SK-N-SH (cell line): ENCODE measurements at regions not wholly inside any gene's neighbourhood (a gene's known extent, or its start where the extent isn't known, plus 50 kb on each side); places are given as distances from the start of the nearest gene placed in this dataset.

Experiments used
- CTCF ChIA-PET: fragments of 300-600, 350-600 bp; formaldehyde crosslinking; extraction: SDS; loops from one replicate; lab custom pipeline; 2021; lab: Yijun Ruan, JAX
- POLR2A ChIA-PET: fragments of 350-600 bp; sonication (Branson Sonifier 250); formaldehyde crosslinking; extraction: SDS; loops from one replicate; lab custom pipeline; 2020; ENCODE audit warnings: antibody characterized with exemption, inconsistent platforms; lab: Yijun Ruan, JAX
- DNase-seq: peaks from one replicate; pipeline ENCODE4 v3.0.0; 2012
- H2AFZ ChIP-seq: fragments of 200-600 bp; sonication (generic); 2 replicates; pipeline ENCODE4 v1.8.1; 2016; ENCODE audit warnings: antibody characterized with exemption, mild to moderate bottlenecking, low read depth
- H3F3A ChIP-seq: fragments of 200-600 bp; sonication (generic); replicated peaks from 2 replicates; pipeline ENCODE3; 2016; ENCODE audit warnings: antibody characterized with exemption, mild to moderate bottlenecking; ENCODE audit not compliant: insufficient read depth
- H3K27ac ChIP-seq, 2 experiments: fragments of 200-500 bp in 1 of 2; fragments of 200-600 bp in 1 of 2; sonication (Bioruptor generic) in 1 of 2; sonication (generic), shearing (Covaris generic) in 1 of 2; 2 replicates each; pipeline versions ENCODE4 v1.5.1 to v1.6.1; 2014 to 2016; ENCODE audit warnings: low read depth in 2 of 2, inconsistent platforms in 1 of 2, low read length in 1 of 2, mild to moderate bottlenecking in 1 of 2, mixed read lengths in 1 of 2
- H3K27me3 ChIP-seq: fragments of 200-600 bp; sonication (generic), shearing (Covaris generic); 2 replicates; pipeline ENCODE4 v1.6.1; 2016; ENCODE audit warnings: mixed run types; ENCODE audit not compliant: insufficient read depth
- H3K36me3 ChIP-seq, 2 experiments: fragments of 200-500 bp in 1 of 2; fragments of 200-600 bp in 1 of 2; sonication (Bioruptor generic) in 1 of 2; sonication (generic) in 1 of 2; replicated peaks in 1 of 2; 2 replicates each; pipeline versions ENCODE3 to v1.5.1; 2014 to 2016; ENCODE audit warnings: low read length in 1 of 2, mild to moderate bottlenecking in 1 of 2; ENCODE audit not compliant: insufficient read depth in 2 of 2, control insufficient read depth in 1 of 2
- H3K4me1 ChIP-seq, 2 experiments: fragments of 200-500 bp in 1 of 2; fragments of 200-600 bp in 1 of 2; sonication (Bioruptor generic) in 1 of 2; sonication (generic), shearing (Covaris generic) in 1 of 2; 2 replicates each; pipeline versions ENCODE4 v1.5.1 to v1.6.1; 2014 to 2016; ENCODE audit warnings: low read depth in 1 of 2, low read length in 1 of 2, mixed run types in 1 of 2; ENCODE audit not compliant: insufficient read depth in 2 of 2, control insufficient read depth in 1 of 2
- H3K4me2 ChIP-seq: fragments of 200-600 bp; sonication (generic), shearing (Covaris generic); 2 replicates; pipeline ENCODE4 v1.6.1; 2017; ENCODE audit warnings: mixed run types
- H3K4me3 ChIP-seq, 2 experiments: fragments of 200-500 bp in 1 of 2; fragments of 200-600 bp in 1 of 2; sonication (Bioruptor generic) in 1 of 2; sonication (generic), shearing (Covaris generic) in 1 of 2; 2 replicates each; pipeline versions ENCODE4 v1.5.1 to v1.8.1; 2014 to 2016; ENCODE audit warnings: low read depth in 2 of 2, inconsistent platforms in 1 of 2, low read length in 1 of 2, mild to moderate bottlenecking in 1 of 2, mixed read lengths in 1 of 2, moderate library complexity in 1 of 2
- H3K79me2 ChIP-seq: fragments of 200-600 bp; sonication (generic); 2 replicates; pipeline ENCODE4 v1.8.1; 2017; ENCODE audit warnings: mild to moderate bottlenecking; ENCODE audit not compliant: insufficient read depth
- H3K9ac ChIP-seq: fragments of 200-600 bp; sonication (generic); 2 replicates; pipeline ENCODE4 v1.6.1; 2017; ENCODE audit warnings: mixed run types
- H3K9me2 ChIP-seq: fragments of 200-600 bp; sonication (generic); 2 replicates; pipeline ENCODE4 v1.6.1; 2017; ENCODE audit warnings: mixed run types
- H3K9me3 ChIP-seq: fragments of 200-600 bp; sonication (generic); 2 replicates; pipeline ENCODE4 v1.6.1; 2017; ENCODE audit warnings: mixed run types, mild to moderate bottlenecking, moderate library complexity
- H4K20me1 ChIP-seq: fragments of 200-600 bp; sonication (generic); 2 replicates; pipeline ENCODE4 v1.6.1; 2017; ENCODE audit warnings: mild to moderate bottlenecking, mixed run types; ENCODE audit not compliant: insufficient read depth
- CHD2 ChIP-seq: fragments of 150-350 bp; IDR thresholded peaks from 2 replicates; pipeline ENCODE4 v1.6.1; 2018; ENCODE audit warnings: low read length; ENCODE audit not compliant: partially characterized antibody
- ELF1 ChIP-seq: IDR thresholded peaks from 2 replicates; pipeline ENCODE4 v1.4.0; 2012
- FOXM1 ChIP-seq: IDR thresholded peaks from 2 replicates; pipeline ENCODE4 v1.4.0; 2012; ENCODE audit warnings: low read depth, mild to moderate bottlenecking
- GATA2 ChIP-seq: sonication (generic); formaldehyde crosslinking; IDR thresholded peaks from 2 replicates; pipeline ENCODE4 v1.5.0; 2020; ENCODE audit warnings: mild to moderate bottlenecking, missing genetic modification reagents
- MEF2A ChIP-seq: IDR thresholded peaks from 2 replicates; pipeline ENCODE4 v1.4.0; 2012; ENCODE audit warnings: low read depth, borderline replicate concordance
- MXI1 ChIP-seq: IDR thresholded peaks from 2 replicates; pipeline ENCODE4 v1.6.1; 2012; ENCODE audit warnings: mild to moderate bottlenecking, low read depth, low read length, improper control_type of control experiment
- NFIC ChIP-seq: IDR thresholded peaks from 2 replicates; pipeline ENCODE4 v1.4.0; 2012; ENCODE audit warnings: borderline replicate concordance
- NRF1 ChIP-seq: IDR thresholded peaks from 2 replicates; pipeline ENCODE4 v1.6.1; 2012; ENCODE audit warnings: low read depth, mild to moderate bottlenecking, low read length
- RAD21 ChIP-seq: IDR thresholded peaks from 2 replicates; pipeline ENCODE4 v1.6.1; 2012; ENCODE audit warnings: mild to moderate bottlenecking, low read length
- RCOR1 ChIP-seq: fragments of 150-350 bp; IDR thresholded peaks from 2 replicates; pipeline ENCODE4 v1.6.1; 2017; ENCODE audit warnings: antibody characterized with exemption, low read length
- SIN3A ChIP-seq: IDR thresholded peaks from 2 replicates; pipeline ENCODE4 v1.6.1; 2012; ENCODE audit warnings: low read depth, mild to moderate bottlenecking, low read length, moderate library complexity, borderline replicate concordance
- SMC3 ChIP-seq: IDR thresholded peaks from 2 replicates; pipeline ENCODE4 v1.6.1; 2012; ENCODE audit warnings: low read depth, low read length, improper control_type of control experiment
- TCF12 ChIP-seq: IDR thresholded peaks from 2 replicates; pipeline ENCODE4 v1.4.0; 2012
- TEAD4 ChIP-seq: IDR thresholded peaks from 2 replicates; pipeline ENCODE4 v1.4.0; 2012; ENCODE audit warnings: mild to moderate bottlenecking, borderline replicate concordance; ENCODE audit not compliant: insufficient read depth
- USF1 ChIP-seq: IDR thresholded peaks from 2 replicates; pipeline ENCODE4 v1.4.0; 2012; ENCODE audit warnings: low read depth, borderline replicate concordance
- YY1 ChIP-seq: IDR thresholded peaks from 2 replicates; pipeline ENCODE4 v1.4.0; 2012; ENCODE audit warnings: low read depth, mild to moderate bottlenecking
- WGBS: methylation state at CpG from one replicate; pipeline ENCODE4 v1.1.6; 2017; ENCODE audit warnings: low lambda C conversion rate; 5-methylcytosine and 5-hydroxymethylcytosine counted together
- TF ChIP-seq, protein P1 (sequence below): IDR thresholded peaks from 2 replicates; pipeline ENCODE4 v1.6.1; 2012; ENCODE audit warnings: mild to moderate bottlenecking, low read depth, low read length, moderate library complexity
- TF ChIP-seq, protein P2 (sequence below): fragments of 150-350 bp; IDR thresholded peaks from 2 replicates; pipeline ENCODE4 v1.6.1; 2017; ENCODE audit warnings: antibody characterized with exemption, low read length, low read depth, borderline replicate concordance
- TF ChIP-seq, protein P3 (sequence below): fragments of 150-350 bp; IDR thresholded peaks from 2 replicates; pipeline ENCODE4 v1.6.1; 2016; ENCODE audit warnings: mild to moderate bottlenecking, low read depth, low read length
- TF ChIP-seq, protein P4 (sequence below): fragments of 200-600 bp; sonication (generic); IDR thresholded peaks from 2 replicates; pipeline ENCODE4 v1.6.1; 2017; ENCODE audit warnings: antibody characterized with exemption, mild to moderate bottlenecking, moderate library complexity
- TF ChIP-seq, protein P5 (sequence below): IDR thresholded peaks from 2 replicates; pipeline ENCODE4; 2012

DNA sequence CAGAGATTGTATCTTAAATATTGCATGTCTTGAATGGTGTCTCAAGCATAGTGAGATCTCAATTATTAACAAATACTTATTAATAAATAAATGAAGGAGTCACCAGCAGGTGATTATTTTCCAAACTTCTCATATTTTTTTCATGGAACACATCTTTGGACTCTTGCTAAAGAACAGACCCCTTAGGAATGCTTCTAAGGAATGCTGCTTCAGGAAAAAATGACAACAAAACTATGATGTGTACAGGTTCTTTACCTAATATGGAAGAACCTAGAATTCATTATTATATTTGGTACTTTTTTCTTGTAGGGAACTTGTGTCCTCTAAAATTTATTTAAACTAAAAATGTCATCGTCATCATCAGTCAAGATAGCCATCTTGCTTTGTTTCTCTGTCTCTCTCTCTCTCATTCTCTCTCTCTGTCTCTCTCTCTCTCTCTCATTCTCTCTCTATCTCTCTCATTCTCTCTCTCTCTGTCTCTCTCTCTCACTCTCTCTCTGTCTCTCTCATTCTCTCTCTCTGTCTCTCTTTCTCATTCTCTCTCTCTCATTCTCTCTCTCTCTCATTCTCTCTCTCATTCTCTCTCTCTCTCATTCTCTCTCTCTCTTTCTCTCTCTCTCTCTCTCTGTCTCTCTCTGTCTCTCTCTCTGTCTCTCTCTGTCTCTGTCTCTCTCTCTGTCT, 63.0 kb upstream of the ETS2 start (continued):
- TF ChIP-seq, protein P1, sequence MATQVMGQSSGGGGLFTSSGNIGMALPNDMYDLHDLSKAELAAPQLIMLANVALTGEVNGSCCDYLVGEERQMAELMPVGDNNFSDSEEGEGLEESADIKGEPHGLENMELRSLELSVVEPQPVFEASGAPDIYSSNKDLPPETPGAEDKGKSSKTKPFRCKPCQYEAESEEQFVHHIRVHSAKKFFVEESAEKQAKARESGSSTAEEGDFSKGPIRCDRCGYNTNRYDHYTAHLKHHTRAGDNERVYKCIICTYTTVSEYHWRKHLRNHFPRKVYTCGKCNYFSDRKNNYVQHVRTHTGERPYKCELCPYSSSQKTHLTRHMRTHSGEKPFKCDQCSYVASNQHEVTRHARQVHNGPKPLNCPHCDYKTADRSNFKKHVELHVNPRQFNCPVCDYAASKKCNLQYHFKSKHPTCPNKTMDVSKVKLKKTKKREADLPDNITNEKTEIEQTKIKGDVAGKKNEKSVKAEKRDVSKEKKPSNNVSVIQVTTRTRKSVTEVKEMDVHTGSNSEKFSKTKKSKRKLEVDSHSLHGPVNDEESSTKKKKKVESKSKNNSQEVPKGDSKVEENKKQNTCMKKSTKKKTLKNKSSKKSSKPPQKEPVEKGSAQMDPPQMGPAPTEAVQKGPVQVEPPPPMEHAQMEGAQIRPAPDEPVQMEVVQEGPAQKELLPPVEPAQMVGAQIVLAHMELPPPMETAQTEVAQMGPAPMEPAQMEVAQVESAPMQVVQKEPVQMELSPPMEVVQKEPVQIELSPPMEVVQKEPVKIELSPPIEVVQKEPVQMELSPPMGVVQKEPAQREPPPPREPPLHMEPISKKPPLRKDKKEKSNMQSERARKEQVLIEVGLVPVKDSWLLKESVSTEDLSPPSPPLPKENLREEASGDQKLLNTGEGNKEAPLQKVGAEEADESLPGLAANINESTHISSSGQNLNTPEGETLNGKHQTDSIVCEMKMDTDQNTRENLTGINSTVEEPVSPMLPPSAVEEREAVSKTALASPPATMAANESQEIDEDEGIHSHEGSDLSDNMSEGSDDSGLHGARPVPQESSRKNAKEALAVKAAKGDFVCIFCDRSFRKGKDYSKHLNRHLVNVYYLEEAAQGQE, result no peak

- Histone ChIP-seq H3F3A (no peaks in the 10 kb centered on the region), H3K27me3 (no peaks in the 10 kb centered on the region), H3K36me3 (no peaks in the 10 kb centered on the region), H2AFZ (no peak overlapping the region), H3K4me1 (peaks cover 0 to 9% of the 10 kb centered on the region in 2 experiments; a peak in 3 of 4 replicates), H4K20me1 (no peaks in the 10 kb centered on the region), H3K9ac (no peak overlapping the region), H3K9me3 (no peaks in the 10 kb centered on the region), H3K27ac (no peak overlapping the region), H3K9me2 (no peaks in the 10 kb centered on the region), H3K79me2 (no peaks in the 10 kb centered on the region), H3K4me2 (no peak overlapping the region), H3K4me3 (no peak overlapping the region)
- CTCF ChIA-PET, result interaction anchor here (1.0 to 2.3 kb wide), 2 partner anchors 10 to 61 kb away, joined by 4 read pairs; no protein-coding TSS in a partner anchor
- 76% methylated on average over 14 of the region's 21 CpGs for WGBS
- TF ChIP-seq MEF2A (no peak), NFIC (no peak), TCF12 (no peak), YY1 (no peak), GATA2 (CRISPR knock-in tag) (no peak), CHD2 (no peak), FOXM1 (no peak), USF1 (no peak), NRF1 (no peak), ELF1 (no peak), MXI1 (no peak), SMC3 (no peak), SIN3A (no peak), RAD21 (no peak), RCOR1 (no peak), TEAD4 (no peak)
- TF ChIP-seq, protein P2, sequence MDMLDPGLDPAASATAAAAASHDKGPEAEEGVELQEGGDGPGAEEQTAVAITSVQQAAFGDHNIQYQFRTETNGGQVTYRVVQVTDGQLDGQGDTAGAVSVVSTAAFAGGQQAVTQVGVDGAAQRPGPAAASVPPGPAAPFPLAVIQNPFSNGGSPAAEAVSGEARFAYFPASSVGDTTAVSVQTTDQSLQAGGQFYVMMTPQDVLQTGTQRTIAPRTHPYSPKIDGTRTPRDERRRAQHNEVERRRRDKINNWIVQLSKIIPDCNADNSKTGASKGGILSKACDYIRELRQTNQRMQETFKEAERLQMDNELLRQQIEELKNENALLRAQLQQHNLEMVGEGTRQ, result no peak
- TF ChIP-seq, protein P3, sequence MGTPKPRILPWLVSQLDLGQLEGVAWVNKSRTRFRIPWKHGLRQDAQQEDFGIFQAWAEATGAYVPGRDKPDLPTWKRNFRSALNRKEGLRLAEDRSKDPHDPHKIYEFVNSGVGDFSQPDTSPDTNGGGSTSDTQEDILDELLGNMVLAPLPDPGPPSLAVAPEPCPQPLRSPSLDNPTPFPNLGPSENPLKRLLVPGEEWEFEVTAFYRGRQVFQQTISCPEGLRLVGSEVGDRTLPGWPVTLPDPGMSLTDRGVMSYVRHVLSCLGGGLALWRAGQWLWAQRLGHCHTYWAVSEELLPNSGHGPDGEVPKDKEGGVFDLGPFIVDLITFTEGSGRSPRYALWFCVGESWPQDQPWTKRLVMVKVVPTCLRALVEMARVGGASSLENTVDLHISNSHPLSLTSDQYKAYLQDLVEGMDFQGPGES, result no peak
- TF ChIP-seq, protein P4, sequence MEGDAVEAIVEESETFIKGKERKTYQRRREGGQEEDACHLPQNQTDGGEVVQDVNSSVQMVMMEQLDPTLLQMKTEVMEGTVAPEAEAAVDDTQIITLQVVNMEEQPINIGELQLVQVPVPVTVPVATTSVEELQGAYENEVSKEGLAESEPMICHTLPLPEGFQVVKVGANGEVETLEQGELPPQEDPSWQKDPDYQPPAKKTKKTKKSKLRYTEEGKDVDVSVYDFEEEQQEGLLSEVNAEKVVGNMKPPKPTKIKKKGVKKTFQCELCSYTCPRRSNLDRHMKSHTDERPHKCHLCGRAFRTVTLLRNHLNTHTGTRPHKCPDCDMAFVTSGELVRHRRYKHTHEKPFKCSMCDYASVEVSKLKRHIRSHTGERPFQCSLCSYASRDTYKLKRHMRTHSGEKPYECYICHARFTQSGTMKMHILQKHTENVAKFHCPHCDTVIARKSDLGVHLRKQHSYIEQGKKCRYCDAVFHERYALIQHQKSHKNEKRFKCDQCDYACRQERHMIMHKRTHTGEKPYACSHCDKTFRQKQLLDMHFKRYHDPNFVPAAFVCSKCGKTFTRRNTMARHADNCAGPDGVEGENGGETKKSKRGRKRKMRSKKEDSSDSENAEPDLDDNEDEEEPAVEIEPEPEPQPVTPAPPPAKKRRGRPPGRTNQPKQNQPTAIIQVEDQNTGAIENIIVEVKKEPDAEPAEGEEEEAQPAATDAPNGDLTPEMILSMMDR, result no peak
- TF ChIP-seq, protein P5, sequence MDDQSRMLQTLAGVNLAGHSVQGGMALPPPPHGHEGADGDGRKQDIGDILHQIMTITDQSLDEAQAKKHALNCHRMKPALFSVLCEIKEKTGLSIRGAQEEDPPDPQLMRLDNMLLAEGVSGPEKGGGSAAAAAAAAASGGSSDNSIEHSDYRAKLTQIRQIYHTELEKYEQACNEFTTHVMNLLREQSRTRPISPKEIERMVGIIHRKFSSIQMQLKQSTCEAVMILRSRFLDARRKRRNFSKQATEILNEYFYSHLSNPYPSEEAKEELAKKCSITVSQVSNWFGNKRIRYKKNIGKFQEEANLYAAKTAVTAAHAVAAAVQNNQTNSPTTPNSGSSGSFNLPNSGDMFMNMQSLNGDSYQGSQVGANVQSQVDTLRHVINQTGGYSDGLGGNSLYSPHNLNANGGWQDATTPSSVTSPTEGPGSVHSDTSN, result no peak
- DNase-seq, result no peak
- POLR2A ChIA-PET, result interaction anchor here (0.6 kb wide), 1 partner anchor 12 kb away, joined by 3 read pairs; no protein-coding TSS in a partner anchor
Observed at GRCh38 chr21:38743772-38744529, 61.8 kb upstream of the ETS2 start.
